Parathyroid adenoma (tissue), 2 donors: ENCODE measurements at regions not wholly inside any gene's neighbourhood (a gene's known extent, or its start where the extent isn't known, plus 50 kb on each side); places are given as distances from the start of the nearest gene placed in this dataset.

Experiments
- H2AFZ ChIP-seq: fragments of 300-600 bp; sonication (generic); one replicate; pipeline ENCODE4 v1.7.0; 2017; ENCODE audit warnings: antibody characterized with exemption, mild to moderate bottlenecking
- H3K27ac ChIP-seq: fragments of 300-600 bp; sonication (generic); one replicate; pipeline ENCODE4 v1.7.0; 2017
- H3K27me3 ChIP-seq: fragments of 300-600 bp; sonication (generic); one replicate; pipeline ENCODE4 v1.7.0; 2017; ENCODE audit warnings: low read length; ENCODE audit not compliant: control insufficient read depth, insufficient read depth
- H3K36me3 ChIP-seq: fragments of 300-600 bp; sonication (generic); one replicate; pipeline ENCODE4 v1.7.0; 2017; ENCODE audit warnings: low read length; ENCODE audit not compliant: control insufficient read depth, insufficient read depth
- H3K4me1 ChIP-seq: fragments of 300-600 bp; sonication (generic); one replicate; pipeline ENCODE4 v1.7.0; 2017; ENCODE audit warnings: control low read depth
- H3K4me2 ChIP-seq: fragments of 300-600 bp; sonication (generic); one replicate; pipeline ENCODE4 v1.7.0; 2017; ENCODE audit warnings: low read length
- H3K4me3 ChIP-seq: fragments of 300-600 bp; sonication (generic); one replicate; pipeline ENCODE4 v1.7.0; 2017; ENCODE audit warnings: low read depth, low read length
- H3K79me2 ChIP-seq: fragments of 300-600 bp; sonication (generic); one replicate; pipeline ENCODE4 v1.7.0; 2017; ENCODE audit warnings: control low read depth
- H3K9ac ChIP-seq: fragments of 300-600 bp; sonication (generic); one replicate; pipeline ENCODE4 v1.7.0; 2017; ENCODE audit warnings: mild to moderate bottlenecking
- H3K9me3 ChIP-seq: fragments of 300-600 bp; sonication (generic); one replicate; pipeline ENCODE4 v1.7.0; 2017; ENCODE audit warnings: low read length; ENCODE audit not compliant: control insufficient read depth
- TF ChIP-seq, protein P1 (sequence below): fragments of 300-600 bp; sonication (generic); IDR thresholded peaks from one replicate; pipeline ENCODE4 v1.7.0; 2017; ENCODE audit warnings: antibody characterized with exemption, mild to moderate bottlenecking
- donor health status: primary hyperparathyroidism.

DNA sequence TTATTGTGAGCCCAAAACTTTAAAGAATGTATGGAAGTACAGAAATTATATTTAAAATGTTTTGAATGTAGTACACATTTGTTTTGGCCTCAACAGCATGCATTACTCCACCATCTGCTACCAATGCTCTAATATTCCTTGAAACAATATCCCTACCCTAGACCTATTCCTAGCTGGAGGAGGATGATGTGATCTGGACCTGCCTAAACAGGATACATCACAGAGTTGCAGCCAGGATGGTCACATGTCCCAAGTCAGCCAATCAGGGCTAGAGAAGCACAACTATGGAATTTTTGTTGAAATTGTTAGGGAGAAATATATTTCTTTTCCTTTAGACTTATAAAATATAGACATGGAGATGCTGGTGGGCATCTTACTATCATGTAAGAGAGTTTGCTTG, 623.3 kb upstream of the NR5A2 start:
- Histone ChIP-seq H3K27me3 (no peaks in the 10 kb centered on the region), H3K4me1 (no peaks in the 10 kb centered on the region), H3K27ac (no peak overlapping the region), H2AFZ (no peak overlapping the region), H3K4me2 (no peak overlapping the region), H3K36me3 (no peaks in the 10 kb centered on the region), H3K9ac (no peak overlapping the region), H3K9me3 (no peaks in the 10 kb centered on the region), H3K79me2 (no peaks in the 10 kb centered on the region), H3K4me3 (no peak overlapping the region)
- TF ChIP-seq, protein P1, sequence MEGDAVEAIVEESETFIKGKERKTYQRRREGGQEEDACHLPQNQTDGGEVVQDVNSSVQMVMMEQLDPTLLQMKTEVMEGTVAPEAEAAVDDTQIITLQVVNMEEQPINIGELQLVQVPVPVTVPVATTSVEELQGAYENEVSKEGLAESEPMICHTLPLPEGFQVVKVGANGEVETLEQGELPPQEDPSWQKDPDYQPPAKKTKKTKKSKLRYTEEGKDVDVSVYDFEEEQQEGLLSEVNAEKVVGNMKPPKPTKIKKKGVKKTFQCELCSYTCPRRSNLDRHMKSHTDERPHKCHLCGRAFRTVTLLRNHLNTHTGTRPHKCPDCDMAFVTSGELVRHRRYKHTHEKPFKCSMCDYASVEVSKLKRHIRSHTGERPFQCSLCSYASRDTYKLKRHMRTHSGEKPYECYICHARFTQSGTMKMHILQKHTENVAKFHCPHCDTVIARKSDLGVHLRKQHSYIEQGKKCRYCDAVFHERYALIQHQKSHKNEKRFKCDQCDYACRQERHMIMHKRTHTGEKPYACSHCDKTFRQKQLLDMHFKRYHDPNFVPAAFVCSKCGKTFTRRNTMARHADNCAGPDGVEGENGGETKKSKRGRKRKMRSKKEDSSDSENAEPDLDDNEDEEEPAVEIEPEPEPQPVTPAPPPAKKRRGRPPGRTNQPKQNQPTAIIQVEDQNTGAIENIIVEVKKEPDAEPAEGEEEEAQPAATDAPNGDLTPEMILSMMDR = no peak

DNA sequence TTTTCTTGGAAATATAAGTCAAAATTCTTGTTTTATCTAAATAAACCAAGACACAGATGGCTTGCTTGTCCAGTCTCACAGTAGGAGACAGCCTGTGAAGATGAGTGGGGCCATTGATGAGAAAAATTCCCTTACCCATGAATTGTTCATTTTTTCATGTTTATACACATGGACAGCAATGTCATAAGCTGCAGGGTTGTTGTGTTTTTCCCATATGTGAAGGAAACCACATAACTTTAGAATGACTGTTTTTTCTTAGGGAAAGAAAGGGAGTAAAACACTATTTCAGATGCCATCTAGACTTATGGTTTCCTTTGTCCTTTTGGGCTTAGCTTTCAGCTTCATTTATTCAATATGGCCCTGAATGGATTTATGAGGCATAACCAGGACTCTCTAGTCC, 622.5 kb upstream of the NR5A2 start:
- no peaks in the 10 kb centered on the region for H3K4me1 ChIP-seq
- TF ChIP-seq, protein P1 = no peak

DNA sequence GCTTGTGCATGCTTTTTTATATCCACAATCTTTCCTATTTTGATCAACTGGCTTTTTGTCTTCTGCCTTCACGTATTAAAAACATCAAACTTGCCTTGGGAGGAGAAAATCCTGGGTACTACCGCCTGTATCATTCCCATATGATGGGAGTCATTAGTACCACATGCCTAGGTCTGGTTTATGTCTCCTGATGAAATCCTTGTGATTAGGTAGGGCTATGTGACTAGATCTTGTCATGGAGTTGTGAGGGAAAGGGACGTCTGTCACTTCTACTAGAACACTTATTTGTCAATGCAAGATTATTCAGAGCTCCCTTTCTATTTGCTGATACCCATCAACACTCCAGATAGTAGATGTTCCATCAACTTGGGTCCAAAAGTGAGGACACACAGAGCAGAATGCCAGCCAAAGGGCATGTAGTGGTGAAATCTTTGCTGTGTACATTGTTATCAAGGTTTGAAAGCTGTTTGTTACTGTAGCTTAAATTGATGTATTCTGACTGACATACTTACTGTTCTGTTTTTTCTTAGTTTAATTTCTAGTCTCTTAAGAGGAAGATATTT, 621.8 kb upstream of the NR5A2 start:
- TF ChIP-seq, protein P1 = no peak
- Histone ChIP-seq H3K9me3 (no peaks in the 10 kb centered on the region), H3K27ac (no peak overlapping the region), H3K4me3 (no peak overlapping the region), H3K36me3 (no peaks in the 10 kb centered on the region), H3K4me1 (no peaks in the 10 kb centered on the region), H3K27me3 (no peaks in the 10 kb centered on the region), H2AFZ (no peak overlapping the region), H3K9ac (no peak overlapping the region), H3K4me2 (no peak overlapping the region), H3K79me2 (no peaks in the 10 kb centered on the region)

More for the DNA sequence above, 622.5 kb upstream of the NR5A2 start:
- no peaks in the 10 kb centered on the region for H3K27me3 ChIP-seq
- H3K4me2 ChIP-seq = no peak overlapping the region
- H3K79me2 ChIP-seq = no peaks in the 10 kb centered on the region
- no peak overlapping the region for H3K9ac ChIP-seq
- no peak overlapping the region for H3K4me3 ChIP-seq
- H3K9me3 ChIP-seq = no peaks in the 10 kb centered on the region
- H3K27ac ChIP-seq = no peak overlapping the region
- H2AFZ ChIP-seq = no peak overlapping the region
- no peaks in the 10 kb centered on the region for H3K36me3 ChIP-seq

DNA sequence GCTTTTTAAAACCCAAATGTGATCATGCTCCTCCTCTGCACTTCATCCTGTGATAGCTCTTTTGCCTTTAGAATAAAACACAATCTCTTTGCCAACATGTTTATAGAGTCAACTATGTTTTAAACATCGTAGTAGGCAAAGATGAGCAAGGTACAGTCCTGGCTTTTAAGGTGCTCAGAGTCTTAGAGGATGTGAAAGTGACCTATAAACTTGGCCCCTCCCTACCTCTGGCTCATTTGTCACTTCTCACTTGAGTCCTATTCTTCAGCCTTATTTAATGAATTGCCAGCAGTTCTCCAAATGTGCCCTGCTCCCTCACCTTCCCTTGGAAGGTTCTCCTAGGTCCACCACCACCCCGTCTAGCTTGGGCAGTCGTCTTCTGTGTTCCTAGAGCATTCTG, 617.0 kb upstream of the NR5A2 start:
- Histone ChIP-seq H3K9me3 (no peaks in the 10 kb centered on the region), H3K79me2 (no peaks in the 10 kb centered on the region), H3K9ac (no peak overlapping the region), H2AFZ (no peak overlapping the region), H3K36me3 (no peaks in the 10 kb centered on the region), H3K27me3 (no peaks in the 10 kb centered on the region), H3K4me1 (no peaks in the 10 kb centered on the region), H3K27ac (no peak overlapping the region), H3K4me2 (no peak overlapping the region), H3K4me3 (no peak overlapping the region)
- TF ChIP-seq, protein P1 = no peak

DNA sequence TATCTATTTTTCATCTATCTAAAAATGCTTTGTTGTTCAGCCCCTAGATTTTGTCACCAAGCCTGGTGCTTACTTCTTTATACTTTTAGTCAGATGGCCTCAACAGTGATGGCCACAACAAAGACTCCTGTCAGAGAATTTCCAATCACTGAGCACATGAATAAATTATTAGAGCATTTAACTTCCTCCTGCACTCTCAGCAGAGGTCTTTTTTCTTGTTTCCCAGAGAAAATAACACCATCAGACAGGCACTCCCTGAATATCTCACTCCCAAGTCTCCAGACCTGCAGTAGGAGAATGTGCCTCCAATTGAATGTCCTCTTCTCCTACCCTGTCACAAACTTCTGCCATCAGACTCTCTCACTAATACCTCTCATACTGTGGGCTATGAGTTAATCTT, 616.0 kb upstream of the NR5A2 start:
- H2AFZ ChIP-seq = no peak overlapping the region
- H3K4me2 ChIP-seq = no peak overlapping the region
- TF ChIP-seq, protein P1 = no peak
- H3K4me1 ChIP-seq = no peaks in the 10 kb centered on the region
- H3K9me3 ChIP-seq = no peaks in the 10 kb centered on the region
- H3K36me3 ChIP-seq = no peaks in the 10 kb centered on the region
- no peak overlapping the region for H3K9ac ChIP-seq
- H3K4me3 ChIP-seq = no peak overlapping the region
- no peaks in the 10 kb centered on the region for H3K79me2 ChIP-seq
- H3K27ac ChIP-seq = no peak overlapping the region
- H3K27me3 ChIP-seq = no peaks in the 10 kb centered on the region
